RWPE2 (cell line): ENCODE measurements at regions not wholly inside any gene's neighbourhood (a gene's known extent, or its start where the extent isn't known, plus 50 kb on each side); places are given as distances from the start of the nearest gene placed in this dataset.

Experiments used
- ATAC-seq: fragments of 200-7000 bp; cut with Tn5 transposase; 3 replicates; pipeline ENCODE4 v1.9.1; 2021; ENCODE audit warnings: low read depth
- DNase-seq: peaks from one replicate; pipeline ENCODE4 v3.0.0-alpha.2; 2020; ENCODE audit warnings: low spot score
- H3K27ac ChIP-seq: fragments of 450-650 bp; 2 replicates; pipeline ENCODE4 v1.5.1; 2017; ENCODE audit warnings: mild to moderate bottlenecking; ENCODE audit not compliant: poor library complexity, severe bottlenecking
- H3K27me3 ChIP-seq: fragments of 250-450 bp; sonication (Bioruptor Pico); 2 replicates; pipeline ENCODE4 v1.5.1; 2021; ENCODE audit warnings: mild to moderate bottlenecking, moderate library complexity; ENCODE audit not compliant: insufficient read depth, poor library complexity, severe bottlenecking
- H3K36me3 ChIP-seq: fragments of 250-450 bp; sonication (Bioruptor Pico); 2 replicates; pipeline ENCODE4 v1.5.1; 2020; ENCODE audit warnings: low read depth, mild to moderate bottlenecking, moderate library complexity
- H3K4me1 ChIP-seq: fragments of 250-450 bp; sonication (Bioruptor Pico); 2 replicates; pipeline ENCODE4 v1.5.1; 2021; ENCODE audit warnings: mild to moderate bottlenecking, moderate library complexity; ENCODE audit not compliant: insufficient read depth, poor library complexity, severe bottlenecking
- H3K4me3 ChIP-seq: fragments of 250-450 bp; sonication (Bioruptor Pico); 2 replicates; pipeline ENCODE4 v1.5.1; 2021; ENCODE audit warnings: mild to moderate bottlenecking, moderate library complexity; ENCODE audit not compliant: severe bottlenecking
- H3K9me3 ChIP-seq: fragments of 250-450 bp; sonication (Bioruptor Pico); 2 replicates; pipeline ENCODE4 v1.5.1; 2021; ENCODE audit warnings: mild to moderate bottlenecking, moderate library complexity; ENCODE audit not compliant: severe bottlenecking
- CTCF ChIP-seq: fragments of 450-650 bp; IDR thresholded peaks from one replicate; pipeline ENCODE4 v1.5.1; 2017; ENCODE audit warnings: mild to moderate bottlenecking, moderate library complexity; ENCODE audit not compliant: poor library complexity, severe bottlenecking

GRCh38 chr5:96012399-96012798 is 50.7 kb upstream of the ELL2 start:
- H3K4me3 ChIP-seq, result no peak overlapping the region
- H3K36me3 ChIP-seq, result peaks cover 2% of the 10 kb centered on the region; the same call in 1 of the 2 replicates
- TF ChIP-seq CTCF, result no peak
- H3K9me3 ChIP-seq, result no peaks in the 10 kb centered on the region
- peaks cover 10% of the 10 kb centered on the region for H3K4me1 ChIP-seq
- H3K27me3 ChIP-seq, result no peaks in the 10 kb centered on the region
- DNase-seq, result no peak
- H3K27ac ChIP-seq, result no peak overlapping the region
- ATAC-seq, result peak; percentile 73
